HG03575 (cell line): ENCODE measurements at regions not wholly inside any gene's neighbourhood (a gene's known extent, or its start where the extent isn't known, plus 50 kb on each side); places are given as distances from the start of the nearest gene placed in this dataset.

Source experiments
- ATAC-seq: cut with Tn5 transposase; IDR thresholded peaks from one replicate; pipeline ENCODE4 v1.9.1; 2021; ENCODE audit not compliant: unreplicated experiment, insufficient number of reproducible peaks, low FRiP score; ENCODE audit errors: extremely low read depth

- ATAC-seq = no peak
These were observed 453.1 kb upstream of the MARCKS start for GRCh38 chr6:113403966-113404595.

- no peak for ATAC-seq
These were observed 451.7 kb upstream of the MARCKS start for GRCh38 chr6:113405326-113406047.

GRCh38 chr6:113406048-113406695 lies 451.0 kb upstream of the MARCKS start:
- ATAC-seq = no peak

GRCh38 chr6:113411011-113411410 lies 446.1 kb upstream of the MARCKS start:
- ATAC-seq = no peak

- no peak for ATAC-seq
These were observed 444.4 kb upstream of the MARCKS start for GRCh38 chr6:113412589-113413357.

GRCh38 chr6:113414511-113414910 lies 442.6 kb upstream of the MARCKS start:
- no peak for ATAC-seq

GRCh38 chr6:113416170-113416569 lies 441.0 kb upstream of the MARCKS start:
- ATAC-seq = no peak

- no peak for ATAC-seq
These were observed 436.9 kb upstream of the MARCKS start for GRCh38 chr6:113420290-113420689.

- no peak for ATAC-seq
These were observed 435.1 kb upstream of the MARCKS start for GRCh38 chr6:113421997-113422396.

GRCh38 chr6:113423956-113424355 lies 433.2 kb upstream of the MARCKS start:
- ATAC-seq = no peak

GRCh38 chr6:113425977-113426660 lies 431.0 kb upstream of the MARCKS start:
- ATAC-seq = no peak

GRCh38 chr6:113427617-113428016 lies 429.5 kb upstream of the MARCKS start:
- ATAC-seq = no peak

- no peak for ATAC-seq
These were observed 428.4 kb upstream of the MARCKS start for GRCh38 chr6:113428702-113429101.

- ATAC-seq = no peak
These were observed 424.4 kb upstream of the MARCKS start for GRCh38 chr6:113432521-113433334.

GRCh38 chr6:113433335-113433991 lies 423.7 kb upstream of the MARCKS start:
- no peak for ATAC-seq

GRCh38 chr6:113434641-113435040 lies 422.5 kb upstream of the MARCKS start:
- no peak for ATAC-seq

GRCh38 chr6:113437566-113437965 lies 419.6 kb upstream of the MARCKS start:
- ATAC-seq = no peak

GRCh38 chr6:113439866-113440265 lies 417.3 kb upstream of the MARCKS start:
- no peak for ATAC-seq
